ENCODE measurements at regions not wholly inside any gene's neighbourhood (a gene's known extent, or its start where the extent isn't known, plus 50 kb on each side); places are given as distances from the start of the nearest gene placed in this dataset.
"Not testable (repeated sequence)": the region's sequence is repeated elsewhere in the genome, so short reads cannot be mapped to it uniquely, and the experiment has no call there.

- in situ Hi-C loops (cut with HindIII; ENCODE audit: low sequenced_read_pairs): no loop called here
- DNase-seq (ENCODE audit: low spot score): no peak
These were observed 150.1 kb upstream of the CCDC54 start for GRCh38 chr3:107227091-107227490.

- DNase-seq (ENCODE audit: low spot score); in situ Hi-C loops (cut with HindIII; ENCODE audit: low sequenced_read_pairs): not testable (repeated sequence)
These were observed 143.4 kb upstream of the CCDC54 start for GRCh38 chr3:107233877-107234276.

- in situ Hi-C loops (cut with HindIII; ENCODE audit: low sequenced_read_pairs): no loop called here
- DNase-seq (ENCODE audit: low spot score): no peak
These were observed 141.9 kb upstream of the CCDC54 start for GRCh38 chr3:107235193-107235927.

- in situ Hi-C loops (cut with HindIII; ENCODE audit: low sequenced_read_pairs): no loop called here
These were observed 141.3 kb upstream of the CCDC54 start for GRCh38 chr3:107235928-107236315.

GRCh38 chr3:107236655-107237337 lies 140.4 kb upstream of the CCDC54 start:
- peak; percentile 39 for DNase-seq (ENCODE audit: low spot score)
- in situ Hi-C loops (cut with HindIII; ENCODE audit: low sequenced_read_pairs): no loop called here

More at GRCh38 chr3:107235928-107236315, 141.3 kb upstream of the CCDC54 start:
- DNase-seq (ENCODE audit: low spot score): peak; percentile 93

- peak; percentile 59 for DNase-seq (ENCODE audit: low spot score)
- in situ Hi-C loops (cut with HindIII; ENCODE audit: low sequenced_read_pairs): no loop called here
These were observed 138.5 kb upstream of the CCDC54 start for GRCh38 chr3:107238787-107239186.

- in situ Hi-C loops (cut with HindIII; ENCODE audit: low sequenced_read_pairs): no loop called here
- peak; percentile 40 for DNase-seq (ENCODE audit: low spot score)
These were observed 137.5 kb upstream of the CCDC54 start for GRCh38 chr3:107239703-107240102.

- in situ Hi-C loops (cut with HindIII; ENCODE audit: low sequenced_read_pairs): no loop called here
These were observed 136.8 kb upstream of the CCDC54 start for GRCh38 chr3:107240183-107241091.

GRCh38 chr3:107241217-107241616 lies 136.0 kb upstream of the CCDC54 start:
- in situ Hi-C loops (cut with HindIII; ENCODE audit: low sequenced_read_pairs): no loop called here
- DNase-seq (ENCODE audit: low spot score): peak; percentile 47

More at GRCh38 chr3:107240183-107241091, 136.8 kb upstream of the CCDC54 start:
- peak; percentile 81 for DNase-seq (ENCODE audit: low spot score)

GRCh38 chr3:107242579-107242978 lies 134.7 kb upstream of the CCDC54 start:
- in situ Hi-C loops (cut with HindIII; ENCODE audit: low sequenced_read_pairs): no loop called here
- no peak for DNase-seq (ENCODE audit: low spot score)

GRCh38 chr3:107247116-107247515 lies 130.1 kb upstream of the CCDC54 start:
- no peak for DNase-seq (ENCODE audit: low spot score)
- in situ Hi-C loops (cut with HindIII; ENCODE audit: low sequenced_read_pairs): no loop called here

- in situ Hi-C loops (cut with HindIII; ENCODE audit: low sequenced_read_pairs): no loop called here
- no peak for DNase-seq (ENCODE audit: low spot score)
These were observed 128.1 kb upstream of the CCDC54 start for GRCh38 chr3:107249132-107249531.

- in situ Hi-C loops (cut with HindIII; ENCODE audit: low sequenced_read_pairs): no loop called here
These were observed 127.0 kb upstream of the CCDC54 start for GRCh38 chr3:107250221-107250620.

GRCh38 chr3:107251819-107252218 lies 125.4 kb upstream of the CCDC54 start:
- in situ Hi-C loops (cut with HindIII; ENCODE audit: low sequenced_read_pairs): no loop called here
- peak; percentile 12 for DNase-seq (ENCODE audit: low spot score)

More at GRCh38 chr3:107250221-107250620, 127.0 kb upstream of the CCDC54 start:
- no peak for DNase-seq (ENCODE audit: low spot score)

GRCh38 chr3:107256963-107257362 lies 120.3 kb upstream of the CCDC54 start:
- DNase-seq (ENCODE audit: low spot score): no peak
- in situ Hi-C loops (cut with HindIII; ENCODE audit: low sequenced_read_pairs): no loop called here

- in situ Hi-C loops (cut with HindIII; ENCODE audit: low sequenced_read_pairs): no loop called here
- no peak for DNase-seq (ENCODE audit: low spot score)
These were observed 118.9 kb upstream of the CCDC54 start for GRCh38 chr3:107258300-107258699.

GRCh38 chr3:107260207-107260606 lies 117.0 kb upstream of the CCDC54 start:
- no peak for DNase-seq (ENCODE audit: low spot score)
- in situ Hi-C loops (cut with HindIII; ENCODE audit: low sequenced_read_pairs): no loop called here

- DNase-seq (ENCODE audit: low spot score): no peak
- in situ Hi-C loops (cut with HindIII; ENCODE audit: low sequenced_read_pairs): no loop called here
These were observed 113.8 kb upstream of the CCDC54 start for GRCh38 chr3:107263269-107264021.

GRCh38 chr3:107264888-107265287 lies 112.4 kb upstream of the CCDC54 start:
- DNase-seq (ENCODE audit: low spot score): no peak
- in situ Hi-C loops (cut with HindIII; ENCODE audit: low sequenced_read_pairs): no loop called here
